Pancreas (tissue), 10 donors: ENCODE measurements at regions not wholly inside any gene's neighbourhood (a gene's known extent, or its start where the extent isn't known, plus 50 kb on each side); places are given as distances from the start of the nearest gene placed in this dataset.

Experiments used
- ATAC-seq, 4 donors: fragments of 200-7000 bp; cut with Tn5 transposase; one replicate each; pipeline versions ENCODE4 v1.8.0 to v1.9.1; 2020; ENCODE audit warnings: mild to moderate bottlenecking in 4 of 4, moderate library complexity in 4 of 4
- DNase-seq, 6 donors: peaks; one replicate each; pipeline ENCODE4 v3.0.0-alpha.2; 2020
- FAIRE-seq: peaks from 2 replicates; lab custom pipeline; 2012; peaks lifted over from hg19 to GRCh38; lab: Jason Lieb, UNC
- H3K27ac ChIP-seq, 4 donors: fragments of 200-600 bp; sonication (generic); 1 replicate in 3 of 4; 2 replicates in 1 of 4; pipeline versions ENCODE4 v1.5.0 to v1.8.0; 2020
- H3K27me3 ChIP-seq, 4 donors: fragments of 200-600 bp; one replicate each; pipeline ENCODE4 v1.8.0; 2021
- H3K36me3 ChIP-seq, 3 donors: fragments of 200-600 bp; sonication (generic) in 1 of 3; one replicate each; pipeline versions ENCODE4 v1.5.0 to v1.8.0; 2020 to 2021
- H3K4me1 ChIP-seq, 3 donors: fragments of 200-600 bp; one replicate each; pipeline ENCODE4 v1.8.0; 2021
- H3K4me3 ChIP-seq, 4 donors: fragments of 200-600 bp; sonication (generic) in 2 of 4; one replicate each; pipeline versions ENCODE4 v1.5.0 to v1.8.0; 2020 to 2021
- H3K9me3 ChIP-seq, 4 donors: fragments of 200-600 bp; one replicate each; pipeline ENCODE4 v1.8.0; 2021
- CTCF ChIP-seq, 4 donors: fragments of 200-600 bp; sonication (generic) in 3 of 4; IDR thresholded peaks; one replicate each; pipeline versions ENCODE4 v1.5.0 to v1.8.0; 2021; ENCODE audit warnings: antibody characterized with exemption in 4 of 4
- WGBS, 2 donors: extraction: QIAGEN DNeasy Blood & Tissue Kit; methylation state at CpG; one replicate each; pipeline ENCODE4 v1.1.7; 2013; 5-methylcytosine and 5-hydroxymethylcytosine counted together
- intact Hi-C, 3 donors: fragments of 100-400 bp; cut with DNase I; formaldehyde crosslinking; loops; one replicate each; pipeline versions ENCODE4 v1.11.1 to v1.14.2; 2022
- donor health status: healthy with polysubstance abuse.
- donor health status: DM: no; HTN: no; CAD: no; lungs with moderate emphysema.
- donor health status: DM: no; HTN: no; CAD: no.
- donor health status: control.
- donor health status: control.
- donor health status: Bipolar disorder and iron deficiency.
- donor health status: DM: yes; HTN: yes; CAD: no.
- donor health status: DM: no; HTN: no; CAD: no.
- donor health status: DM: no; HTN: no; CAD: no.
- donor health status: DM: yes; HTN: yes; CAD: no.

DNA sequence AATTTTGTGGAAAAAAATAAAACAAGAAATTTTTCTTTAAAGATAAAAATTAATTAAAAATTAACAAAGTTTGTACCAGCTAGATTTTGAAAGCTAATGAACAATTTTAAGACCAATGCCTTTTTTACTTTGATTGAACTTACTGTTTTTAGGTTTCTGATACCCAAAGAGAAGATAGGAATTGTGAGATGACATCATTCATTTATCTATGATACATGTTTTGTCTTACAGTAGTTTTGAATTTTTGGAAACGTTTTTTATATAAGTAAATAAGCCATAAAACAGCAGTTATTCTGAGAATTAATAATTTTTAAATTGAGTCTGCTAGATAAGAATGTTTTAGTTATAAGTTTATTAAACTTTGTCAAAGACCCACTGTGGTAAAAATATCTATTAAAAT is 65.0 kb upstream of the GPR174 start:
- Histone ChIP-seq H3K4me1 (no peaks in the 10 kb centered on the region), H3K27ac (no peak overlapping the region), H3K4me3 (no peak overlapping the region), H3K27me3 (peaks cover 0 to 4% (median 0%) of the 10 kb centered on the region in 4 donors), H3K36me3 (no peaks in the 10 kb centered on the region), H3K9me3 (no peaks in the 10 kb centered on the region)
- FAIRE-seq (peak; percentile 72), ATAC-seq (no peak), DNase-seq (no peak)
- intact Hi-C loops: no loop called here
- TF ChIP-seq CTCF (IDR thresholded peaks at IDR 0.05): no peak
- WGBS, 2 donors: 8 to 13% methylated on average over 1 of the region's 1 CpG

- intact Hi-C loops: no loop called here
- H3K4me1 ChIP-seq: no peaks in the 10 kb centered on the region
- TF ChIP-seq CTCF (IDR thresholded peaks at IDR 0.05): no peak
- H3K27ac ChIP-seq: no peak overlapping the region
- FAIRE-seq (no peak), ATAC-seq (no peak), DNase-seq (no peak)
- 53 to 57% methylated on average over 2 of the region's 2 CpGs for WGBS, 2 donors
- H3K9me3 ChIP-seq: no peaks in the 10 kb centered on the region
- H3K36me3 ChIP-seq: no peaks in the 10 kb centered on the region
- no peak overlapping the region for H3K4me3 ChIP-seq
- peaks cover 0 to 4% (median 0%) of the 10 kb centered on the region in 4 donors for H3K27me3 ChIP-seq
Observed at GRCh38 chrX:79080141-79080540, 64.3 kb upstream of the GPR174 start.

DNA sequence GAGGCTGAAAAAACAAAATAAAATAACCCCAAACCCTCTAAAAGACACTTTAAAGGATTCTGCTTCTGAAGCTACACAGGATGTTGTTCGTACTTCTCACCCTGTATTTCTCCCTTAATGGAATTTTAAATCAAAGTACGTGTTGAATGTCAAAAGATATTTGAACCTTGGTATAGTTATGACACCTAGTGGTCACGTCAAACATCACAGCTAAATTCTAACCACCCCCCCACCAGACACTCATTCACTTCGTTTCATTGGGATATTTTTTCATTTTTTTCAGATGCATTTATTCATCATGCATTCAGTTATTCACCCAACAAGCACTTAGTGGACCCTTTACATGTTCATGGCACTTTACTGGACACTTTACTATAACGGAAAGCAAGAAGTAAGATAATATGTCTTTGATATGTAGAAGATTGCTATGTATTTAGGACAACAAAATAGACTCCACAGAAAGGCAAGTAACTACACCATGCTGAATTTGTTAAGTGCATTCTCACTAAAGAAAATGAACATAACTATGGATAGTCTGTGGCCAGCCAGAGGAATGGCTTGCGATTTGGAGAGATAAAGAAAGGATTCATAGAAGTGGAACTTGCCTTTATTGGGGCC is 62.5 kb upstream of the GPR174 start:
- intact Hi-C loops: no loop called here
- FAIRE-seq: peak; percentile 98

GRCh38 chrX:79082899-79083298 is 61.6 kb upstream of the GPR174 start:
- no peak for DNase-seq
- Histone ChIP-seq H3K27ac (no peak overlapping the region), H3K4me3 (no peak overlapping the region), H3K27me3 (peaks cover 0 to 4% (median under 1%) of the 10 kb centered on the region in 4 donors), H3K4me1 (no peaks in the 10 kb centered on the region), H3K36me3 (no peaks in the 10 kb centered on the region), H3K9me3 (no peaks in the 10 kb centered on the region)
- peak; percentile 26 for FAIRE-seq
- intact Hi-C loops: no loop called here
- TF ChIP-seq CTCF (IDR thresholded peaks at IDR 0.05): no peak
- 18 to 25% methylated on average over 3 of the region's 3 CpGs for WGBS, 2 donors
- no peak for ATAC-seq

More for the DNA sequence above, 62.5 kb upstream of the GPR174 start:
- ATAC-seq (peak in 3 of 4 donors; percentile 68 to 77 (median 72)), DNase-seq (no peak)
- peak; percentile 27 to 58 (median 47) for TF ChIP-seq CTCF (IDR thresholded peaks at IDR 0.05)
- Histone ChIP-seq H3K9me3 (no peaks in the 10 kb centered on the region), H3K36me3 (no peaks in the 10 kb centered on the region), H3K4me1 (no peaks in the 10 kb centered on the region), H3K27me3 (peaks cover 0 to 4% (median 0%) of the 10 kb centered on the region in 4 donors), H3K4me3 (no peak overlapping the region), H3K27ac (no peak overlapping the region)
- WGBS, 2 donors: 9 to 11% methylated on average over 6 of the region's 6 CpGs

GRCh38 chrX:79084923-79085322 is 59.6 kb upstream of the GPR174 start:
- no peaks in the 10 kb centered on the region for H3K36me3 ChIP-seq
- H3K9me3 ChIP-seq: no peaks in the 10 kb centered on the region
- ATAC-seq (no peak), DNase-seq (no peak), FAIRE-seq (no peak)
- no peak overlapping the region for H3K4me3 ChIP-seq
- H3K27ac ChIP-seq: no peak overlapping the region
- intact Hi-C loops: no loop called here
- H3K27me3 ChIP-seq: peaks cover 0 to 10% (median 2%) of the 10 kb centered on the region in 4 donors
- no peaks in the 10 kb centered on the region for H3K4me1 ChIP-seq
- no peak for TF ChIP-seq CTCF (IDR thresholded peaks at IDR 0.05)
- WGBS, 2 donors: 26 to 27% methylated on average over 1 of the region's 1 CpG
